ENCODE measurements at regions not wholly inside any gene's neighbourhood (a gene's known extent, or its start where the extent isn't known, plus 50 kb on each side); places are given as distances from the start of the nearest gene placed in this dataset.

DNA sequence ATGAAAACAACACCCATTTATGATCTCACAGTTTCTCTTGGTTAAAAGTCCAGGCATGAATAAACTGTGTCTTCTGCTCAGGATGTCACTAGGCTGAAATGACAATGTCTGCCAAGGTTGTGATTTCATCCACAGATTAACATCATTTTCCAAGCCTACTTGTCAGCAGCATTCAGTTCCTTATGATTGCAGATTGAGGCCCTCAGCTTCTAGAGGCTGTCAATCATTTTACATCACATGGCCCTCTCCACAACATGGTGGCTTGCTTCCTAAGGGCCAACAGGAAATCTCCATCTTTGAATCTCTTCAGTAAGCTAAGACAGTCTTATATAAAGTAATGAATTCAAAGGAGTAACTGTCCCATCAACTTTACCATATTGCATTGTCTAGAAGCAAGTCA is 377.6 kb downstream of the ANKRD7 start:
- no peak for TF ChIP-seq POLR2AphosphoS5 (IDR thresholded peaks at IDR 0.05; ENCODE audit: borderline replicate concordance, low read depth, low read length)
- TF ChIP-seq EZH2 (IDR thresholded peaks at IDR 0.05), result no peak
